GM21576 (cell line): ENCODE measurements at regions not wholly inside any gene's neighbourhood (a gene's known extent, or its start where the extent isn't known, plus 50 kb on each side); places are given as distances from the start of the nearest gene placed in this dataset.

Source experiments
- ATAC-seq: cut with Tn5 transposase; IDR thresholded peaks from one replicate; pipeline ENCODE4 v1.9.1; 2021; ENCODE audit warnings: mild to moderate bottlenecking, moderate library complexity; ENCODE audit not compliant: unreplicated experiment

- ATAC-seq, result no peak
These were observed 146.1 kb downstream of the PDHA2 start for GRCh38 chr4:95985791-95986550.

GRCh38 chr4:95987851-95988250 is 148.0 kb downstream of the PDHA2 start:
- ATAC-seq, result no peak

- ATAC-seq, result no peak
These were observed 158.4 kb downstream of the PDHA2 start for GRCh38 chr4:95998311-95998710.

GRCh38 chr4:96003951-96004740 is 164.3 kb downstream of the PDHA2 start:
- no peak for ATAC-seq

GRCh38 chr4:96009427-96010119 is 169.7 kb downstream of the PDHA2 start:
- no peak for ATAC-seq

- no peak for ATAC-seq
These were observed 172.8 kb downstream of the PDHA2 start for GRCh38 chr4:96012687-96013086.

- peak; percentile 50 for ATAC-seq
These were observed 176.9 kb downstream of the PDHA2 start for GRCh38 chr4:96016634-96017299.

- ATAC-seq, result no peak
These were observed 185.1 kb downstream of the PDHA2 start for GRCh38 chr4:96025011-96025410.

- ATAC-seq, result no peak
These were observed 195.8 kb downstream of the PDHA2 start for GRCh38 chr4:96035727-96036126.

- no peak for ATAC-seq
These were observed 196.9 kb downstream of the PDHA2 start for GRCh38 chr4:96036781-96037180.

GRCh38 chr4:96037705-96038104 is 197.8 kb downstream of the PDHA2 start:
- ATAC-seq, result no peak

- ATAC-seq, result no peak
These were observed 199.3 kb downstream of the PDHA2 start for GRCh38 chr4:96039217-96039616.

- no peak for ATAC-seq
These were observed 200.0 kb downstream of the PDHA2 start for GRCh38 chr4:96039803-96040436.

GRCh38 chr4:96044971-96045370 is 205.1 kb downstream of the PDHA2 start:
- ATAC-seq, result no peak

- ATAC-seq, result no peak
These were observed 212.9 kb downstream of the PDHA2 start for GRCh38 chr4:96052827-96053226.

GRCh38 chr4:96056346-96056934 is 216.5 kb downstream of the PDHA2 start:
- ATAC-seq, result no peak

- no peak for ATAC-seq
These were observed 223.7 kb downstream of the PDHA2 start for GRCh38 chr4:96063639-96064038.

- ATAC-seq, result no peak
These were observed 233.6 kb downstream of the PDHA2 start for GRCh38 chr4:96073461-96073860.

GRCh38 chr4:96092151-96092705 is 252.3 kb downstream of the PDHA2 start:
- no peak for ATAC-seq

GRCh38 chr4:96093057-96093456 is 253.2 kb downstream of the PDHA2 start:
- ATAC-seq, result no peak
